OCI-LY1 (cell line): ENCODE measurements at regions not wholly inside any gene's neighbourhood (a gene's known extent, or its start where the extent isn't known, plus 50 kb on each side); places are given as distances from the start of the nearest gene placed in this dataset.

Experiments used
- EZH2 ChIP-seq: fragments of 200-600 bp; sonication (generic), shearing (Covaris generic); IDR thresholded peaks from 2 replicates; pipeline ENCODE4 v1.8.0; 2017; ENCODE audit warnings: borderline replicate concordance, mixed run types, mild to moderate bottlenecking, antibody characterized with exemption, low read length, moderate library complexity, mixed read lengths
- TF ChIP-seq, protein P1 (sequence below): fragments of 200-600 bp; sonication (generic), shearing (Covaris generic); IDR thresholded peaks from 2 replicates; pipeline ENCODE4 v1.5.1; 2017; ENCODE audit warnings: mild to moderate bottlenecking, antibody characterized with exemption, low read length, moderate library complexity, mixed read lengths

DNA sequence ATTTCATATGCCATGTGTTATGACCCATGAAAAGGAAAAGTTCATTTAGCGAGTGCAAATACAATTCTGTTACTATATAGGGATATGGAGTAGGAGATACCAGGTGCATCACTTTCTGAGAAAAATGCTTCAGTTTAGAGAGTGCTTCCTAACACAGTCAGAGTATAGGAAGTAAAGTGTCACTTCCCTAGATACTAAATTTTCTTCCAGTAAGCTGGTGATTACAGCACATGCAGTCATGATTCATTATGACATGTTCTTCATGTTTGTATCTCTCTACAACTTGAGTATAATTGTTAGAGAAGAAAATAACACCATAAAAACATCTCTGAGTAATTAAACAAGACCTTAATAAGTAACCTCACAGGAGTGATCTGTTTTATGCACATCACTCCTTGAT, 837.0 kb downstream of the DNAH5 start:
- no peak for TF ChIP-seq EZH2
- TF ChIP-seq, protein P1, sequence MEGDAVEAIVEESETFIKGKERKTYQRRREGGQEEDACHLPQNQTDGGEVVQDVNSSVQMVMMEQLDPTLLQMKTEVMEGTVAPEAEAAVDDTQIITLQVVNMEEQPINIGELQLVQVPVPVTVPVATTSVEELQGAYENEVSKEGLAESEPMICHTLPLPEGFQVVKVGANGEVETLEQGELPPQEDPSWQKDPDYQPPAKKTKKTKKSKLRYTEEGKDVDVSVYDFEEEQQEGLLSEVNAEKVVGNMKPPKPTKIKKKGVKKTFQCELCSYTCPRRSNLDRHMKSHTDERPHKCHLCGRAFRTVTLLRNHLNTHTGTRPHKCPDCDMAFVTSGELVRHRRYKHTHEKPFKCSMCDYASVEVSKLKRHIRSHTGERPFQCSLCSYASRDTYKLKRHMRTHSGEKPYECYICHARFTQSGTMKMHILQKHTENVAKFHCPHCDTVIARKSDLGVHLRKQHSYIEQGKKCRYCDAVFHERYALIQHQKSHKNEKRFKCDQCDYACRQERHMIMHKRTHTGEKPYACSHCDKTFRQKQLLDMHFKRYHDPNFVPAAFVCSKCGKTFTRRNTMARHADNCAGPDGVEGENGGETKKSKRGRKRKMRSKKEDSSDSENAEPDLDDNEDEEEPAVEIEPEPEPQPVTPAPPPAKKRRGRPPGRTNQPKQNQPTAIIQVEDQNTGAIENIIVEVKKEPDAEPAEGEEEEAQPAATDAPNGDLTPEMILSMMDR, result no peak
